ENCODE measurements at regions not wholly inside any gene's neighbourhood (a gene's known extent, or its start where the extent isn't known, plus 50 kb on each side); places are given as distances from the start of the nearest gene placed in this dataset.

GRCh38 chr4:156654410-156654809, 317.2 kb downstream of the PDGFC start (continued):
- TF ChIP-seq EZH2 (IDR thresholded peaks at IDR 0.05; ENCODE audit: low read depth, unreplicated experiment), result no peak

GRCh38 chr4:156643826-156644225, 327.8 kb downstream of the PDGFC start:
- Histone ChIP-seq H4K20me1 (replicated peaks; ENCODE audit: insufficient read depth) (no peaks in the 10 kb centered on the region), H3K36me3 (ENCODE audit: insufficient read depth) (no peaks in the 10 kb centered on the region), H3K27ac (ENCODE audit: low read depth) (no peak overlapping the region), H3K4me3 (no peak overlapping the region), H3K9me2 (ENCODE audit: insufficient read depth) (no peaks in the 10 kb centered on the region), H3F3A (replicated peaks; ENCODE audit: low read depth) (no peaks in the 10 kb centered on the region), H3K4me1 (ENCODE audit: insufficient read depth) (0 out of 2 replicates have a peak, but pooled peaks cover 3% of the 10 kb centered on the region), H3K79me2 (replicated peaks; ENCODE audit: insufficient read depth) (no peaks in the 10 kb centered on the region), H3K4me2 (no peak overlapping the region), H2AFZ (no peak overlapping the region), H3K27me3 (ENCODE audit: insufficient read depth) (no peaks in the 10 kb centered on the region)
- H3K27ac Mint-ChIP-seq, result no peak overlapping the region
- H3K4me1 Mint-ChIP-seq, result peaks cover 3% of the 10 kb centered on the region; the same call in 2 of the 3 replicates
- H3K9me3 Mint-ChIP-seq, result no peaks in the 10 kb centered on the region
- no peak for DNase-seq (ENCODE audit: low spot score)
- no peaks in the 10 kb centered on the region for H3K36me3 Mint-ChIP-seq (ENCODE audit: low read depth)
- TF ChIP-seq NANOG (IDR thresholded peaks at IDR 0.05; ENCODE audit: borderline replicate concordance) (no peak), CREB1 (CRISPR knock-in tag; IDR thresholded peaks at IDR 0.05; ENCODE audit: low read depth) (no peak), ETS1 (IDR thresholded peaks at IDR 0.05) (no peak), JUNB (IDR thresholded peaks at IDR 0.05; ENCODE audit: unreplicated experiment) (no peak), ZNF114 (CRISPR knock-in tag; IDR thresholded peaks at IDR 0.05) (no peak), REST (IDR thresholded peaks at IDR 0.05; ENCODE audit: unreplicated experiment) (no peak), EZH2 (IDR thresholded peaks at IDR 0.05; ENCODE audit: low read depth, unreplicated experiment) (no peak), POLR2AphosphoS5 (IDR thresholded peaks at IDR 0.05; ENCODE audit: low read depth) (no peak), STAT1 (IDR thresholded peaks at IDR 0.05; ENCODE audit: unreplicated experiment) (no peak), CTCF (conservative IDR thresholded peaks at IDR 0.05; ENCODE audit: low read depth in 2 of 2) (no peak), ZNF331 (CRISPR knock-in tag; IDR thresholded peaks at IDR 0.05; ENCODE audit: low read depth) (no peak), ZNF462 (CRISPR knock-in tag; IDR thresholded peaks at IDR 0.05) (no peak), EZH2phosphoT487 (IDR thresholded peaks at IDR 0.05; ENCODE audit: unreplicated experiment) (no peak)
- no peak for ATAC-seq
- no peaks in the 10 kb centered on the region for H3K27me3 Mint-ChIP-seq (ENCODE audit: insufficient read depth, low read depth, poor library complexity)
- H3K4me3 Mint-ChIP-seq, result no peak overlapping the region

Measured in GM23338 (cell line).